Neutrophil (primary cell): ENCODE measurements at regions not wholly inside any gene's neighbourhood (a gene's known extent, or its start where the extent isn't known, plus 50 kb on each side); places are given as distances from the start of the nearest gene placed in this dataset.

Source experiments
- H3K27ac ChIP-seq: fragments of 200-600 bp; sonication (generic); 2 replicates; pipeline ENCODE4 v1.5.1; 2016; ENCODE audit warnings: mild to moderate bottlenecking, moderate library complexity
- H3K27me3 ChIP-seq: fragments of 200-600 bp; sonication (generic); 2 replicates; pipeline ENCODE4 v1.6.0; 2016; ENCODE audit warnings: mild to moderate bottlenecking
- H3K36me3 ChIP-seq: fragments of 200-600 bp; sonication (generic); 2 replicates; pipeline ENCODE4 v1.5.1; 2017
- H3K4me1 ChIP-seq, 2 experiments: fragments of 200-600 bp in 1 of 2; sonication (generic) in 1 of 2; 1 replicate in 1 of 2; 2 replicates in 1 of 2; pipeline versions ENCODE4 v1.5.1 to v1.6.1; 2013 to 2016; ENCODE audit warnings: low read depth in 1 of 2, low read length in 1 of 2, mild to moderate bottlenecking in 1 of 2, moderate library complexity in 1 of 2; ENCODE audit not compliant: control insufficient read depth in 1 of 2, insufficient read depth in 1 of 2
- H3K4me3 ChIP-seq, 2 experiments: fragments of 200-600 bp in 1 of 2; sonication (generic) in 1 of 2; 1 replicate in 1 of 2; 2 replicates in 1 of 2; pipeline ENCODE4 v1.5.1; 2013 to 2016; ENCODE audit warnings: low read depth in 1 of 2, low read length in 1 of 2, mild to moderate bottlenecking in 1 of 2, moderate library complexity in 1 of 2
- H3K9me3 ChIP-seq: fragments of 200-600 bp; sonication (generic); 2 replicates; pipeline ENCODE4 v1.5.1; 2016
- TF ChIP-seq, protein P1 (sequence below): fragments of 200-600 bp; sonication (generic); IDR thresholded peaks from 2 replicates; pipeline ENCODE4 v1.5.1; 2016; ENCODE audit warnings: antibody characterized with exemption

DNA sequence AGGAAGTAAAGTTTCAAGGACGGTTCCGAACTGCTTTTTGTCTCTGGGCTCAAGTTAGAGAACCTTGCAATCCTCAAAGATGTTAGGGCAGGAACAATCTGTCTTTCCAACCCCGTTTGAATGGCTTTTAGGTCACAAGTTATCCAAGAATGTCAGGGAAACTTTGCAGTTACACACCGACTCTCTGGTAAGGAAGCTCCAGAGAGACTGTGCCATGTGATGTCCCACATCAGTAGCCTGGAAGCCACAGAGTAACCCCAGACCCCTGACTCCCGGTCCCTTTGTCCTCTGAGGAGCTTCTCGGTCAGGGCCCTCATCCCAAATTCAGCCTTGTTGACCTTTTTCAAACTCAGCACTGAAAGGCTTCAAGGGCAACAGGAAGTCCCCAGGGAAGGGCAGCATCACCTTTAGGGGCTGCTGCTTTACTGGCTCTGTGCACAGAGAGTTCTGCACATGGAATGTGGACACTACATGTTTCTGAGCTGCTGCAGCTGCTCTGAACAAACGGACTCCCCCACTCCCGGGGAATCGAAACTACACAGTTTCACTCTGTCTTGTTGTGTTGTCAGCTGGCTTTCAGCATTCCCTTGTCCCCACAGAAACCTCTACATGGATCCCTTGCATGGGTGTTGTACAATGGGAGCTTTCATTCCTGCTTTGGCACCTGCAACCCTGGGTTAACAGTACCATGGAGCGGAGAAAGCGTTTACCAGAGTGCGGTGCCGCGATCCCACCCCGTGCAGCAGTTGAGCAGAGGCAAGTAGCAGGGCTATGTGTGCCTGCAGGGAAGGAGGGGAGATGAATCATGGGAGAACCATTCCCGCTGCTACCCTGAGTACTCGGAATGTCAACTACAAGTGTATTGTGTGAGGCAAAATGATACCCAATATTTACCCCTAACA is 408.2 kb upstream of the THBS1 start:
- peaks cover 27% of the 10 kb centered on the region for H3K27me3 ChIP-seq
- no peak overlapping the region for H3K27ac ChIP-seq
- TF ChIP-seq, protein P1, sequence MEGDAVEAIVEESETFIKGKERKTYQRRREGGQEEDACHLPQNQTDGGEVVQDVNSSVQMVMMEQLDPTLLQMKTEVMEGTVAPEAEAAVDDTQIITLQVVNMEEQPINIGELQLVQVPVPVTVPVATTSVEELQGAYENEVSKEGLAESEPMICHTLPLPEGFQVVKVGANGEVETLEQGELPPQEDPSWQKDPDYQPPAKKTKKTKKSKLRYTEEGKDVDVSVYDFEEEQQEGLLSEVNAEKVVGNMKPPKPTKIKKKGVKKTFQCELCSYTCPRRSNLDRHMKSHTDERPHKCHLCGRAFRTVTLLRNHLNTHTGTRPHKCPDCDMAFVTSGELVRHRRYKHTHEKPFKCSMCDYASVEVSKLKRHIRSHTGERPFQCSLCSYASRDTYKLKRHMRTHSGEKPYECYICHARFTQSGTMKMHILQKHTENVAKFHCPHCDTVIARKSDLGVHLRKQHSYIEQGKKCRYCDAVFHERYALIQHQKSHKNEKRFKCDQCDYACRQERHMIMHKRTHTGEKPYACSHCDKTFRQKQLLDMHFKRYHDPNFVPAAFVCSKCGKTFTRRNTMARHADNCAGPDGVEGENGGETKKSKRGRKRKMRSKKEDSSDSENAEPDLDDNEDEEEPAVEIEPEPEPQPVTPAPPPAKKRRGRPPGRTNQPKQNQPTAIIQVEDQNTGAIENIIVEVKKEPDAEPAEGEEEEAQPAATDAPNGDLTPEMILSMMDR, result no peak
- H3K36me3 ChIP-seq, result no peaks in the 10 kb centered on the region
- H3K4me1 ChIP-seq, result no peaks in the 10 kb centered on the region
- H3K4me3 ChIP-seq, result no peak overlapping the region
- no peaks in the 10 kb centered on the region for H3K9me3 ChIP-seq

DNA sequence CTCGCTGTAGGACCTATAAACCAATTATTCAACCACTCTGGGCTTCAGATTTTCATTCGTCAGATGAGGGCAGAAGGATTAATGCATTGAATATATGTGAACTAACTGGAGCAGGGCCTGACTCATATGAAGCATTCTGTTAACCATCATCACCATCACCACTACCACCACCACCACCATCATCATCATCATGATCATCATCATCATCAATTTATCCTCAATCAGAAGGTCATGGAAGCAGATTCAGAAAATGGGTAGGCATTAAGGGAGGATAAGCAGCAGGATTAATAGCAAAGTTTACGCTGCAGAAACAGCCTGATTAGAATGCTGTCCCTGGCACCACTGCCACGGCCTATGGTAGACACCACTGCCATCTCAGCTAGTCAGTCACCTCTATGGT is 407.5 kb upstream of the THBS1 start:
- TF ChIP-seq, protein P1, result no peak
- H3K27me3 ChIP-seq, result peaks cover 19% of the 10 kb centered on the region
- H3K27ac ChIP-seq, result no peak overlapping the region
- no peak overlapping the region for H3K4me3 ChIP-seq
- no peaks in the 10 kb centered on the region for H3K36me3 ChIP-seq
- H3K4me1 ChIP-seq, result no peaks in the 10 kb centered on the region
- H3K9me3 ChIP-seq, result no peaks in the 10 kb centered on the region

DNA sequence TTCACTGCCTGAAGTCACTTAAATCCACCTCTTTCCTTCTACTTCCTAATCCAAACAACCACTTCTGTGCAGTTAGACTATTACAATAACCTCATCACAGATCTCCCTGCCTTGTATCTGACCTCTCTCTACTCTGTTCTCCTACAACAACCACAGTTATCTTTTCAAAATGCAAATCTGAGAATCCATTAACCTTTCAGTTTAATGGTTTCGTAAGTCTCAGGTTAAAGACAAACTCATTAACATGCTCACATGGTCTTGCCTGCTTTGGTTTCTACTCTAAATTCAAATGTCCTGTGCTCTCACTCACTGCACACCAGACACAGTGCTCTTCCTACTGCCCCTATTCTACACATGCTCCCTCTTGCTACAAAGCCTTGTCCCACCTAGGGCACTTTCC is 406.5 kb upstream of the THBS1 start:
- Histone ChIP-seq H3K9me3 (no peaks in the 10 kb centered on the region), H3K4me1 (no peaks in the 10 kb centered on the region), H3K4me3 (no peak overlapping the region), H3K36me3 (no peaks in the 10 kb centered on the region), H3K27me3 (peaks cover 18% of the 10 kb centered on the region), H3K27ac (no peak overlapping the region)
- TF ChIP-seq, protein P1, result no peak

DNA sequence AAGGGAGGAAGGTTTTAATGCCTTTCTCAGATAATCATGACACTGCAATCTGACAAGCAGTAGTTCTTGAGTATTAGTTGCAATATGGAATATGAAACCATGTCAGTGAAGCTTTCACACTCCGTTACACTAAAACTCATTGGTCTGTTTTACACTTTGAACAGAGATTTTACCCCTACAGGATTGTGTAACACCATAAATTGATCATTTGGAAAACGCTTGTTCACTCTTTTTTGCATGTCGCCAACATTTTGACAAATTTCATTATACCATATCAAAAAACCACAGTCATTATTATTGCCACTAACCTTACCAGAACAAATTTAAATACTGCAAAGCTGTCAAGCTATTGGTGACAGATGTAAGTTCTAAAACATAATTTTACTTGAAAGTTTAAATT is 404.8 kb upstream of the THBS1 start:
- Histone ChIP-seq H3K27ac (no peak overlapping the region), H3K4me1 (no peaks in the 10 kb centered on the region)

DNA sequence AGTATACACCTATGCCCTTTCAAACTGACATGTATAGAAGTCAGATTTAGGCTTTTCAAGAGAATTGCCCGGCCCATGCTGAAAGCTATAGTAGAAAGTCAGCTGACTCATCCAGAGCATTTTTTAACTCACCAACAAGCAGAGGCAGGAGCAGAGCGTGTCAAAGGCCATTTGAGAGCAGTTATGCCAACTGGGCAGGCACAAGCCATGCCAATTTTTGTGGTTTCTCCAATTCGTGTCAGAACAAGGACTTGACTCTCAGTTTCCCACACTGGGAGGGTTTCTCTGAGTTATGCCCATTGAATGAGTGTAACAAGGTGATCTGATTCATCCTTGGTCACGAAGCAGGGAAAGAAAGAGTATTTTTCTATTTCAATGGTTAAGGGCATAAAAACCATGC is 403.3 kb upstream of the THBS1 start:
- Histone ChIP-seq H3K4me3 (no peak overlapping the region), H3K27me3 (peaks cover 27% of the 10 kb centered on the region), H3K27ac (no peak overlapping the region), H3K4me1 (no peaks in the 10 kb centered on the region), H3K9me3 (no peaks in the 10 kb centered on the region), H3K36me3 (no peaks in the 10 kb centered on the region)
- TF ChIP-seq, protein P1, result no peak

More for the DNA sequence above, 404.8 kb upstream of the THBS1 start:
- TF ChIP-seq, protein P1, result no peak
- H3K9me3 ChIP-seq, result no peaks in the 10 kb centered on the region
- H3K36me3 ChIP-seq, result no peaks in the 10 kb centered on the region
- H3K4me3 ChIP-seq, result no peak overlapping the region
- peaks cover 26% of the 10 kb centered on the region for H3K27me3 ChIP-seq
